ENCODE measurements at regions not wholly inside any gene's neighbourhood (a gene's known extent, or its start where the extent isn't known, plus 50 kb on each side); places are given as distances from the start of the nearest gene placed in this dataset.
"Not testable (repeated sequence)": the region's sequence is repeated elsewhere in the genome, so short reads cannot be mapped to it uniquely, and the experiment has no call there.

DNA sequence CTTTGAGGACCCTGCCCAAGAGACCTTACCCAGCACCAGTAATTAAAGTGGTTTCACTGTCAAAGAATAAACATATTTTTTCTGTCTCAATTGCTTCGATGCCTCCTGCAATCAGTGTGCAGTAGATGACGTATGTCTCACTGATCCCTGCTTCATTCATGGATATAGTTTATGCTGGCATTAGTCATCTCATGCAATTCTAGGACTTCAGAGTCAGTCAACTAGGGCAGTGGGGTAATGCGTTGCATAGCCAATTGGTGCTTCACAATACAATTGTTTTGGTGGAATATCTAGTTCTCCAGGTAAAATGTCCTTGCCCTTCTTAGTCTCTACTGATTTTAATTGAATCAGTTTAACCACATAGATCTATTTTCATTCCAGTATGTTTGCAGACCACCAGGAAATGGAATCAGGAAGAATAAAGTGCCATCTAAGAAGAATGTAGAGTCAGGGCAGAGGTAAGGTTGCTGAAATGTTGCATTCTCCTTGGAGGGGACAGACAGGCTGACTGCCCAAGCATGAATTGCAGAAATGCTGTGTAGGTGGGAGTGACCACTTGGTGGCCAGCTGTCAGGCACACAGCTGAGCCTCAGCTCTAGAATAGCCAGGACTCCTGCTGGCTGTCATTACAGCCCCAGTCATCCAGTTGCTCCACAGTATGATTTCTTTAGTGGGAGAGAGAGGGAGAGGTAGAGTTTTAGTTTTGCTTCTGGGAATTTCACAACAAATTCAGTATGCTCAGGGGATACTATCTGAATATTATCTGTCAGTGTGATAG lies 73.5 kb upstream of the MEGF10 start:
- no peak for DNase-seq

- not testable (repeated sequence) for DNase-seq
Observed at GRCh38 chr5:127221936-127222335, 68.7 kb upstream of the MEGF10 start.

GRCh38 chr5:127222571-127223156 lies 67.9 kb upstream of the MEGF10 start:
- not testable (repeated sequence) for DNase-seq

DNA sequence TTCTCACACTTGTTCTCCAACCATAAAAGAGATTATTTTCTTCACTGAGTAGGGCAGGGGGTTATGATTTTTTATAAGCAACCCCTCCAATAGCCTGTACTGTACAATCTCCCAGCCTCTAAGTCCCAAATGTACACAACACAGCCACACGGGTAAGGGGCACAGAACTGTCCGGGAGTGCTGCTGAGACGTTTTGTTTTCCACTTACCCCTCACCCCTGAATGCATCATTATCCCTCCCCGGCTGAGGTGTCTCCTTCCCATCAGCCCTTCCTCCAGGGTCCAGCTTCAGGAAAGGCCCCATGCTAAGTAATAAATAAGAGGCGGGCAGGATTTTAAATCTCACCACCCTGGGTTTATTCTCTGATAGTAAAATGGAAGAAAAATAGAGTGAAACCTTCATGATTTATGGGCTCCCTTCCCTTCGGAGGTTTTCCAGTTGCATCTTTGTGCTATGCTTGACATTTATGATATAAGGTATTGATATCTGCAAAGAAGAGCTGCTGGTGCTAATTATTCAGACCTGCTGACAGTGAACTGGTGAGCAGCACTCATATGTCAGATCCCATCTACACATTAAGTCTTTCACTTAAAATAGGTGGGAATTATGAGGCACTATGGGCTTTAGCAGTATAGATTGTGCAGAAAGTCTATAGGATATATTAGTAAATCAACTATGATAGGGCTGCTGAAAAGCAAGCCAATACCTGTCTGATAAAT lies 67.2 kb upstream of the MEGF10 start:
- DNase-seq, result no peak

GRCh38 chr5:127227881-127228280 lies 62.7 kb upstream of the MEGF10 start:
- no peak for DNase-seq

GRCh38 chr5:127228540-127229184 lies 61.9 kb upstream of the MEGF10 start:
- DNase-seq, result no peak

DNA sequence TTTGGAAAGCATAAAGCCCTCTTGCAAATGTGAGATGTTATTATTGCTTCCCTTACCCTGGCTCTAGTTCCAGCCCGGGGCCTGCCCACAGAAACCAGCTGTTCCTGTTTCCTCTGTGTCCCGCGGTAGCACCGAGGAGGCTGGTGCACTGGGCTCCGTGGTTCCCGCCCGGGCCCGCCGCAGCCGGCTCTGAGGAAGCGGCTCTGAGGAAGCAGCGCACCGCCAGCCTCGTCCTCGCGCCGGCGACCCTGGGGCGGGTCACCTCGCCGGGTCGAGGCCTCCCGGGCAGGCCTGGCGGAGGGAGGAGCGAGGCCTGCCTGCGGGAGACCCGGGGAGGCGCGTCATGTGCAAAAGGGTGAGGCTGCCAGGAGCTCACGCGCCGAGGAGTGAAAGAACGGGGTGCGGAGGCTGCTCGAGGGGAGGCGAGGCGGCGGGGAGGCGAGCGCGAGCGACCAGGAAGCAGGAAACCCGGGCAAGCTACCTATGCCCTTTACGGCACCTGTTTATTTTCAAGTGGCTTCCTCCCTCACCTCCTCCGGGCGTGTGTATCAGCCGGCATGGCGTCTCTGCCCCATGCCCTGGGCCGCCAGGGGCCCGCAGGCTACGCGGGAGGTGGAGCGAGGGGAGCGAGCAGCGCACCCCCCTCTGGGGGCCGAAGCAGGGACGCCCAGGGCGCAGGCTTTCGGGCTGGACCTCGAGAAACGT lies 61.3 kb upstream of the MEGF10 start:
- peak; percentile 6 for DNase-seq

GRCh38 chr5:127231118-127231517 lies 59.5 kb upstream of the MEGF10 start:
- no peak for DNase-seq

DNA sequence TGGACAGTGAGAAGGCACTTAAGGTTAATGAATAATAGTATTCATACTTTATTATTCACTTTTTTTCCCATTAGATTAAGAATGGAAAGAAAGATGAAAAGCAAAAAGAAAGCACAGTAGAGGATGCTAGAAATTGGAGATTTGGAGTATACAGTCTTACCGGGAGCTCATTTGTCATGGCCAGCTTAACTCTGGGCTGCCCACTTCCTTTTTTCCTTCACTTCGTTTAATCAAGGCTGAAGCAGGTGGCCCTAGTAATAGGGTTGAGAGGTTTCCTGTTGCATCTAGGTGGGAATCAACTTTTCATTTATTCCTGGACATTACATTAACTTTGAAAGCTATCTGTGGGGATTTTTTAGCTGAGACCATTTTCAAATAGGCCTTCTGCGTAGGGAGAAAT lies 57.0 kb upstream of the MEGF10 start:
- DNase-seq, result no peak

GRCh38 chr5:127235136-127235535 lies 55.5 kb upstream of the MEGF10 start:
- no peak for DNase-seq

GRCh38 chr5:127236254-127236653 lies 54.3 kb upstream of the MEGF10 start:
- DNase-seq, result no peak

All from fibroblast of upper back skin (primary cell).